CD4-positive, alpha-beta T cell treated with Interleukin-4 for 1 hour (primary cell): ENCODE measurements at regions not wholly inside any gene's neighbourhood (a gene's known extent, or its start where the extent isn't known, plus 50 kb on each side); places are given as distances from the start of the nearest gene placed in this dataset.

Experiments used
- DNase-seq, 2 donors: peaks; one replicate each; pipeline ENCODE4 v3.0.0-alpha.2; 2020 to 2022

- DNase-seq = no peak
Measured at GRCh38 chr1:58123051-58123450, 423.5 kb downstream of the OMA1 start.

- DNase-seq = no peak
Measured at GRCh38 chr1:58119971-58120370, 426.6 kb downstream of the OMA1 start.

GRCh38 chr1:58116284-58116683 lies 430.2 kb downstream of the OMA1 start:
- DNase-seq = no peak

- DNase-seq = no peak
Measured at GRCh38 chr1:58109646-58110200, 436.8 kb downstream of the OMA1 start.

GRCh38 chr1:58108783-58109182 lies 437.7 kb downstream of the OMA1 start:
- no peak for DNase-seq

DNA sequence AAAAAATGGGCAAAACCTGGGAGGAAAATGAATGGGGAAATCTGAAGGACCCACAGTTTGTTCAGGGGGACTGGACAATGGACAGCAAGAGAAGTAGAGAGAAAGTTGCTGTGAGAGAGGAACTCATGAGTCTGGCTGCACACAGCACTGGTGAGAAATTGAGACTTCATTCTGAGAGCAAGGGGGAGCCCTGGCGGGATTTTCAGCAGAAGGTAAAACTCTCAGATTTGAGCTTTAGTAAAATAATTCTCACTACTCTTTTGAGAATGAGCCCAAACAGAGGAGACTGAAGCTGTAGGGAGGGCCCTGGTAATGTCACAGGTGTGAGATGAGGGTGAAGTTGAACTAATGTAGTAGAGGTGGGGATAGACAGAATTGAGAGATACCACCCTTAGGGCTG lies 438.6 kb downstream of the OMA1 start:
- no peak for DNase-seq

- DNase-seq = no peak
Measured at GRCh38 chr1:58104960-58105359, 441.6 kb downstream of the OMA1 start.

- no peak for DNase-seq
Measured at GRCh38 chr1:58096714-58097113, 449.8 kb downstream of the OMA1 start.

GRCh38 chr1:58095183-58095582 lies 451.3 kb downstream of the OMA1 start:
- DNase-seq = no peak

DNA sequence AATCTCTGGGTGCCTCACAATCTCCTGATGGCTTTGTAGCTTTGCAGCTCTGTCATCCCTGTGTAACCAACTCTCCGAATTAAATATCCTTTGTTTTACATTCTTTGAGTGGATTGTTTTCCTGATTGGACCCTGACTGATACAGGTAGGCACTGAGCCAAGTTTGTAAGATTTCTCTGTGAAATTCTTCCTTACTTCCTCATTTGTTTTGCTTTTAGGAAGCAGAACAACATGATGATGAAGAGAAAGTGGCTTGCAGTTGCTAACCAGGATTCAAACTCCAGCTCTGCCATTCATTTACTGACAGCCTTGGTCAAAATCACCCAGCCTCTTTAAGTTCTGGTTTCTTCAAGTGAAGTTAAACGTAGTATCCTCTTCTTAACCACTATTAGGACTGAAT lies 452.3 kb downstream of the OMA1 start:
- DNase-seq = no peak

GRCh38 chr1:58090640-58091039 lies 455.9 kb downstream of the OMA1 start:
- DNase-seq = no peak

DNA sequence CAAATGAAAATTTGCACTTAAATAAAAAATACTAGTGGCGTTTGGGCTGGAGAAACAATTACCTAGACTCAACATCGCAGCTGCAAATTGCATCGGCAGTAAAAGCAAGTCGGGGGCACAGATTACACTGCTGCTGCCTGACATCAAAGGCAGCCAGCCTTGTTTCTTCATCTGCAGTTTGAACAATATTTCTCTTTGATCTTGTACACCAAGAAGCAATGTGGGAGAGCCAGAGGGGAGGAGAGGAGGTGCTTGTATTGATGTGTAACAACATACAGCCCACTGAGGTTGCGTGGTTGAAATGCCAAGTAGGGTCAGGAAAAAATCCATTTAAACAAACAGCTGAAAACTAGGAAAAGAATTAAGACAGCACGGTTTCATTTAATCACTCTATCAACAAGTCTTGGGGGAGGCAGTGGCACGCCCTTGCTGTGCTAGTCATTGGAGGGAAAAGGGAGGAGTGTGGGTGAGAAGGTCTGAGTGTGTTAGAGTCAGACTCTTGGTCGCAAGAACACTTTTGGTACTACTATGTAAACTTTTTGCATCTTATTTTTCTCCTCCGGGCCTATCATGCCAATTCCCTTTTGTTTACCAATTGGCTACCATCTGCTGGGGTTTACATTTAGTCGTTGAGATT lies 456.5 kb downstream of the OMA1 start:
- no peak for DNase-seq

- DNase-seq = no peak
Measured at GRCh38 chr1:58084266-58084665, 462.3 kb downstream of the OMA1 start.

- DNase-seq = no peak
Measured at GRCh38 chr1:58082596-58082995, 463.9 kb downstream of the OMA1 start.

GRCh38 chr1:58076258-58076657 lies 470.3 kb downstream of the OMA1 start:
- DNase-seq = no peak

DNA sequence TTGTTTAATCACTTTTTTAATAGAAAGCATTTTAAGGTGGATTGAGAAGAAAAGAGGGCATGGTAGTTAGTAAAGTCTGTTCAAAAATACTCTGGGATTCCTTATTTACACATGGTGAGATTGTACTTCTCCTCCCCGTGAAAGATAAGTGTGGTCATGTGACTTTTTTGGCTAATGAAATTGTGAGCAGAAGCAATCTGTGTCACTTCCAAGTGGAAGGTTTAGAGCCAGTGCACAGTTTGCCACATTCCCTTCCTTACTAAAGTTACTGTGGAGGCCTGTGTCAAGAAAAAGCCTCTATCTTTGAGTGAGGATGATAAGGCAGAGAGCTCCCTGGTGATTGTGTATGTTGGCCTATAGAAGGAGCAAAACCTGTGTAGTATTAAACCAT lies 471.3 kb downstream of the OMA1 start:
- no peak for DNase-seq

DNA sequence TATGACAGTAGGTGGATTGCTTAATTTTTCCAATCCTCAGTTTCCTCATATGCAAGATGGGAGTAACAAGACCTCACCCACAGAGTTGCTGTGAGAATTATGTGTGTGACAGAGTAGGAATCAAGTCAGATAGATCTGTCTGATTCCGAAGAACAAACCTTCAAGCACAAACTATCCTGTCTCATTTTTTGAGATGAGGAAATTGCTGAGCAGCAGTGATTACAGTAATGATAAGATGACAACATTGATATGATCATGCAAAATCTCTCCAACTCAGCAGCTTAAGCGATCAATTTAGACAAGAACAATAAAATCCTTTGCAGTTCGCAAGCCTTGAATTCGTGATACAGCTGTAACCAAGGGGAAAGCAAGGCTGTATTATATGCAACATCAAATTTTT lies 474.1 kb downstream of the OMA1 start:
- DNase-seq = no peak

- DNase-seq = no peak
Measured at GRCh38 chr1:58067082-58067481, 479.4 kb downstream of the OMA1 start.

- no peak for DNase-seq
Measured at GRCh38 chr1:58065520-58065919, 481.0 kb downstream of the OMA1 start.

- DNase-seq = no peak
Measured at GRCh38 chr1:58064166-58064565, 482.4 kb downstream of the OMA1 start.

DNA sequence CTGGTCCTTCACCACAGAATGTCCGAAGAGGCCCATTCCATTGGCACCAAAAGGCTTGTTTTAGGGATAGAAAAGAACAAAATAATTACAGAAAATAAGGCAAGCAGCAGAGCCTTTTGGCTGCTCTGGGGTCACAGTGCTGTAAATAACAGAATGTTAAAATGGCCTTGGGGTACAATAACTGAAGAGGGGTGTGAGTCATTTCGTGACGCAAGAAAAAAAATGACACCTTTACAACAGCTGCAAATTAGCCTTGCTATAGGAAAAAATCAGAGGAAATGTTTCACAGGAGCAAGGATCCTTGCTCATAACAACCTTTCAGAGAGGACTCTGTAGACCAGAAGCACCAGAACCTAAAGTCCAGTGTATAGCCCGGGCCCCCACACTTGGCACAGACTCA lies 483.4 kb downstream of the OMA1 start:
- no peak for DNase-seq

GRCh38 chr1:58062635-58063034 lies 483.9 kb downstream of the OMA1 start:
- no peak for DNase-seq

GRCh38 chr1:58060559-58061170 lies 485.9 kb downstream of the OMA1 start:
- no peak for DNase-seq

DNA sequence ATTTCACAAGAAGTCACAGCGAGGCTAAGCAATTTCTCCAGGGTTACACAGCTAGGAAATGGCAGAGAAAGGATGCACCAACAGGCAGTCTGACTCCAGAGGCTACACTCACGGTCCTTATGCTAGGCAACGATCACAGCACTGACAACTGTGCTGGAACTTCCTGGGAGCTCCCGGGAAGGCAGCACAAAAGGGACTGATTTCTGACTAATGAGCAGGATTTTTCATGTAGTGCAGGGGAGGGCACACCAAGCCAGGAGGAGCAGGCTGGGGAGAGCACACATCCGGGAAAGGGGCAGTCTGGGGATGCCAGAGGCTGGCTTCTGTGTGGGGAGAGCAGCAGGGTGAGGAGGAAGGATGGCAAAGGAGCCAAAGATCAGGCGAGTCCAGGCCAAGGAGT lies 486.7 kb downstream of the OMA1 start:
- no peak for DNase-seq

GRCh38 chr1:58058323-58058722 lies 488.2 kb downstream of the OMA1 start:
- no peak for DNase-seq
